Right lobe of liver (tissue), 6 donors: ENCODE measurements at regions not wholly inside any gene's neighbourhood (a gene's known extent, or its start where the extent isn't known, plus 50 kb on each side); places are given as distances from the start of the nearest gene placed in this dataset.

Experiments
- ATAC-seq, 4 donors: fragments of 200-7000 bp; cut with Tn5 transposase; one replicate each; pipeline ENCODE4 v1.9.1; 2020; ENCODE audit warnings: mild to moderate bottlenecking in 4 of 4, moderate library complexity in 4 of 4
- DNase-seq, 3 donors: peaks; one replicate each; pipeline ENCODE4 v3.0.0-alpha.2; 2020
- H3K27ac ChIP-seq, 3 donors: fragments of 200-600 bp; one replicate each; pipeline ENCODE4 v1.8.0; 2022
- H3K27me3 ChIP-seq, 2 donors: fragments of 200-600 bp; one replicate each; pipeline ENCODE4 v1.8.0; 2022
- H3K36me3 ChIP-seq, 4 donors: fragments of 200-600 bp; sonication (generic) in 1 of 4; one replicate each; pipeline versions ENCODE4 v1.5.1 to v1.8.0; 2017 to 2022; ENCODE audit warnings: control low read depth in 1 of 4
- H3K4me1 ChIP-seq, 4 donors: fragments of 200-600 bp; sonication (generic) in 1 of 4; one replicate each; pipeline versions ENCODE4 v1.5.1 to v1.8.0; 2017 to 2022; ENCODE audit warnings: control low read depth in 1 of 4
- H3K4me3 ChIP-seq, 3 donors: fragments of 200-600 bp; one replicate each; pipeline ENCODE4 v1.8.0; 2022
- H3K9me3 ChIP-seq, 4 donors: fragments of 200-600 bp; sonication (generic) in 1 of 4; one replicate each; pipeline versions ENCODE4 v1.5.1 to v1.8.0; 2017 to 2022; ENCODE audit warnings: control low read depth in 1 of 4
- CTCF ChIP-seq, 4 donors: fragments of 200-600 bp in 3 of 4; fragments of 450-650 bp in 1 of 4; IDR thresholded peaks; one replicate each; pipeline versions ENCODE4 v1.5.1 to v1.8.0; 2016 to 2022; ENCODE audit warnings: antibody characterized with exemption in 4 of 4, mild to moderate bottlenecking in 2 of 4
- POLR2A ChIP-seq: fragments of 450-650 bp; IDR thresholded peaks from one replicate; pipeline ENCODE4 v1.6.1; 2017; ENCODE audit warnings: antibody characterized with exemption, mild to moderate bottlenecking
- WGBS: methylation state at CpG from one replicate; pipeline ENCODE4 v1.1.6; 2018; ENCODE audit warnings: low coverage, low lambda C conversion rate; ENCODE audit not compliant: insufficient coverage; ENCODE audit errors: missing lambda C conversion rate; 5-methylcytosine and 5-hydroxymethylcytosine counted together
- intact Hi-C, 2 donors: fragments of 100-400 bp; cut with DNase I; formaldehyde crosslinking; loops; one replicate each; pipeline versions ENCODE4 v1.11.2 to v1.14.1; 2022
- donor health status: DM: no; HTN: yes; CAD: no.
- donor health status: DM: no; HTN: no; CAD: no.
- donor health status: DM: no; HTN: no; CAD: no.
- donor health status: DM: no; HTN: yes; CAD: no.
- donor health status: DM: no; HTN: yes; CAD: no.

- Histone ChIP-seq H3K4me3 (no peak overlapping the region), H3K36me3 (no peaks in the 10 kb centered on the region), H3K4me1 (no peaks in the 10 kb centered on the region), H3K27ac (no peak overlapping the region), H3K9me3 (no peaks in the 10 kb centered on the region), H3K27me3 (no peaks in the 10 kb centered on the region)
- DNase-seq (no peak), ATAC-seq (no peak)
- WGBS = 63% methylated on average over 4 of the region's 4 CpGs
- intact Hi-C loops = no loop called here
- TF ChIP-seq POLR2A (no peak), CTCF (IDR thresholded peaks at IDR 0.05) (no peak)
Measured at GRCh38 chr7:21107101-21107500, 320.4 kb upstream of the SP8 start.

DNA sequence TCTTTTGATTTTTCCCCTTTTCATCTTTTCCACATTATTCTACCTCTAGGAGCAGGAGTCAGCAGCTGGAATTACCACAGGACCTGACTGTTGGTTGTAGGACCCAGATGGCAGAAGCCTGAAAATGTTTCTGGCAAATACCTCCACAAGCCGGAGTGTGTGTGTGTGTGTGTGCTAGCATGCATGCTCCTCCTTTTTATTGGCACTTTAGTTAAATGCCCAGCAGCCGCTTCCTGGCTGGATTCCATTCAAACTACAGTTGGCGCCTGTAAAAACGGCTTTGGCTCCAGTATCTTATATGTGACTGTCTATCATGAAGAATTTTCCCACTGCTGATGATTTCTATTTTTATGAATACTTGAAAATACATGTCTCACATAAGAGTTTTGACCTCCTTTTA, 319.7 kb upstream of the SP4 start:
- 61% methylated on average over 4 of the region's 4 CpGs for WGBS
- Histone ChIP-seq H3K4me1 (no peaks in the 10 kb centered on the region), H3K9me3 (no peaks in the 10 kb centered on the region), H3K27ac (no peak overlapping the region), H3K36me3 (no peaks in the 10 kb centered on the region), H3K27me3 (no peaks in the 10 kb centered on the region), H3K4me3 (no peak overlapping the region)
- intact Hi-C loops = no loop called here
- ATAC-seq (no peak), DNase-seq (no peak)
- TF ChIP-seq POLR2A = no peak
- no peak for TF ChIP-seq CTCF (IDR thresholded peaks at IDR 0.05)

- H3K4me3 ChIP-seq = no peak overlapping the region
- ATAC-seq (no peak), DNase-seq (no peak)
- no peaks in the 10 kb centered on the region for H3K27me3 ChIP-seq
- TF ChIP-seq POLR2A (no peak), CTCF (IDR thresholded peaks at IDR 0.05) (no peak)
- H3K36me3 ChIP-seq = no peaks in the 10 kb centered on the region
- no peaks in the 10 kb centered on the region for H3K4me1 ChIP-seq
- H3K27ac ChIP-seq = no peak overlapping the region
- no peaks in the 10 kb centered on the region for H3K9me3 ChIP-seq
- intact Hi-C loops = no loop called here
- 53% methylated on average over 2 of the region's 5 CpGs for WGBS
Measured at GRCh38 chr7:21113609-21114415, 314.1 kb upstream of the SP4 start.

DNA sequence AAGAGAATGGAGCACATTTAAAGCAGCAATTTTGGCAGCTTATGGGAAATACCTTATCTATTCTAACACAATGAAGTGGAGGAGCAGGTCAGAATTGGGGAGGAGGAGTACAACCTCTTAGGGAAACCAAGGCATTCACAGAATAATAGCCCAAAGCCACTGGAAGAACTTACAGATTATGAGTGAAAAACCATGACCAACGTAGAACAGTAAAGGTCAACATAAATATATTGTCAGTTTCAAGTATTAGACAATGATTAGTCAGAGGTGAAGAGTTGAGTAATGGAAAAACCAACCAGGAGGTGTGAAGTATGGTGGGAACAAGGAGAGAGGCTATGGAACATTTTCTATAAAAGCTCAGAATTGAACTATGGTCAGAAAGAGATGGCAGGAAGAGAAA, 304.3 kb upstream of the SP4 start:
- Histone ChIP-seq H3K4me3 (no peak overlapping the region), H3K36me3 (no peaks in the 10 kb centered on the region), H3K27ac (no peak overlapping the region), H3K27me3 (no peaks in the 10 kb centered on the region), H3K9me3 (no peaks in the 10 kb centered on the region), H3K4me1 (no peaks in the 10 kb centered on the region)
- intact Hi-C loops = no loop called here
- no peak for DNase-seq
- ATAC-seq = no peak
- TF ChIP-seq CTCF (IDR thresholded peaks at IDR 0.05) (no peak), POLR2A (no peak)
- WGBS = 29% methylated on average over 1 of the region's 1 CpG
